Vagina (tissue), 2 donors: ENCODE measurements at regions not wholly inside any gene's neighbourhood (a gene's known extent, or its start where the extent isn't known, plus 50 kb on each side); places are given as distances from the start of the nearest gene placed in this dataset.

Experiments
- CTCF ChIP-seq, 3 experiments: fragments of 450-650 bp in 2 of 3; fragments of 200-600 bp in 1 of 3; sonication (generic) in 1 of 3; IDR thresholded peaks; one replicate each; pipeline ENCODE4 v1.5.1; 2017 to 2019; ENCODE audit warnings: antibody characterized with exemption in 3 of 3, mild to moderate bottlenecking in 2 of 3, moderate library complexity in 2 of 3
- POLR2A ChIP-seq, 2 donors: fragments of 450-650 bp; IDR thresholded peaks; one replicate each; pipeline ENCODE4 v1.6.1; 2017; ENCODE audit warnings: antibody characterized with exemption in 2 of 2, mild to moderate bottlenecking in 2 of 2, moderate library complexity in 2 of 2
- POLR2AphosphoS5 ChIP-seq, 2 donors: sonication (generic); formaldehyde crosslinking; IDR thresholded peaks; one replicate each; pipeline ENCODE4 v1.9.0; 2017; ENCODE audit warnings: antibody characterized with exemption in 2 of 2, mild to moderate bottlenecking in 2 of 2, low read depth in 1 of 2; ENCODE audit not compliant: insufficient read depth in 1 of 2

- TF ChIP-seq CTCF (IDR thresholded peaks at IDR 0.05) (no peak), POLR2A (IDR thresholded peaks at IDR 0.05) (no peak), POLR2AphosphoS5 (IDR thresholded peaks at IDR 0.05; ENCODE audit: insufficient read depth in 1 of 2, low read depth in 1 of 2) (no peak)
Observed at GRCh38 chr6:50381099-50381415, 331.3 kb upstream of the DEFB112 start.
